SK-N-DZ (cell line): ENCODE measurements at regions not wholly inside any gene's neighbourhood (a gene's known extent, or its start where the extent isn't known, plus 50 kb on each side); places are given as distances from the start of the nearest gene placed in this dataset.
"Not testable (repeated sequence)": the region's sequence is repeated elsewhere in the genome, so short reads cannot be mapped to it uniquely, and the experiment has no call there.

Experiments
- DNase-seq: peaks from one replicate; pipeline ENCODE4 v3.0.0-alpha.2; 2015; ENCODE audit warnings: low spot score

DNA sequence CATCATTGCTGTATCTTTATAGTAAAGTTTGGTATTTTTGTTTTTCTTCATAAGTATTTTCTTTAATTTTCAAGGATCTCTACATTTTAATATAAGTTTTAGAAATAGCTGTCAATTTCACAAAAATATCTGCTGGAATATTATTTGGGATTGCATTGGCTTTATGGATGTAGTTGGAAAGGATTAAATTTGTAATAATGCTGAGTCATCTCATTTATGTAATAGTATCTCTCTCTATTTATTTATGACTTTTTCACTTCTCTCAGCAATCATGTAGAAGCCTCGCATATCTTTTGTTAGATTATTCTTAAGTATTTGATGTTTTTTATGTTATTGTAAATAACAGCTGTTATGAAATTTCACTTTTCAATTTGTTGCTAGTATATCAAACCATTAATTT, 223.1 kb upstream of the POGK start:
- no peak for DNase-seq

DNA sequence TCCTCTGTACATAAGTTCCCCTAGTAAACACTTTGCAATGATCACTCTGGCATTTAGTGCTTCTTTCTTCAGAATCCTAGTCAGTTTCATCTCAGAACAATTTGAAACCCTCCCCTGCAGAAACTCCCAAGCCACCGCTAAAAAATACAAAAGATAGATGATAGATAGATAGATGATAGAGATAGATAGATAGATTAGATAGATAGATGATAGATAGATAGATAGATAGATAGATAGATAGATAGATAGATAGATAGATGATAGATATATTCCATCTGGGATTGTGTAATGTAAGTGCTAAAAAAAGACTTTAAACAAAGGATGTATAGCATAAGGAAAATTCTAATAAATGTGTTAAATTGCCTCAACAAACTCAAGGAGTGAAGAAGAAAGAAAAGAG, 212.6 kb upstream of the POGK start:
- DNase-seq: no peak

GRCh38 chr1:166627558-166627957, 211.7 kb upstream of the POGK start:
- DNase-seq: no peak

GRCh38 chr1:166628259-166628658, 211.0 kb upstream of the POGK start:
- DNase-seq: no peak

- no peak for DNase-seq
These were observed 209.3 kb upstream of the POGK start for GRCh38 chr1:166629946-166630345.

GRCh38 chr1:166630369-166630768, 208.9 kb upstream of the POGK start:
- DNase-seq: no peak

DNA sequence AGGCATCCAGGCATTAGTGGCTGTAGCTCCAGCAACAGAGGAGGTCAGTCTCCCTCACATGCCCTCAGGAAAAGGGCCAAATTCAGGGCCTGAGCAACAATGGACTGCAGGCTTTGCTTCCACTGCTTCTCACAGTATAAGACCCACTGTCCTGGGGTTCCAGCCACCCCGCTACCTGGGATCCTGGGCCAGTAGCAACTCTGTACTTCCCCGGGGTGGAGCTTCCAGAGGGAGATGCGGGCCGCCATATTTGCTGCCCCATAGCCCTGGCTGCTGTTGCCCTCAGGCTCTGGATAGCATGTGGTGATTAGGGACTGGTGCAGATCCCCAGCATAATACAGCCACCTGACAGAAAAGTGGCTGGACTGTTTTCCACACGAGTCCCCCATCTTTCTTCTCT, 201.1 kb upstream of the POGK start:
- no peak for DNase-seq

GRCh38 chr1:166657228-166657627, 182.0 kb upstream of the POGK start:
- not testable (repeated sequence) for DNase-seq

DNA sequence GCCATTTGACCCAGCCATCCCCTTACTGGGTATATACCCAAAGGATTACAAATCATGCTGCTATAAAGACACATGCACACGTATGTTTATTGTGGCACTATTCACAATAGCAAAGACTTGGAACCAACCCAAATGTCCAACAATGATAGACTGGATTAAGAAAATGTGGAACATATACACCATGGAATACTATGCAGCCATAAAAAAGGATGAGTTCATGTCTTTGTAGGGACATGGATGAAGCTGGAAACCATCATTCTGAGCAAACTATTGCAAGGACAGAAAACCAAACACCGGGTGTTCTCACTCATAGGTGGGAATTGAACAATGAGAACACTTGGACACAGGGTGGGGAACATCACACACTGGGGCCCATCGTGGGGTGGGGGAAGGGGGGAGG, 172.5 kb upstream of the POGK start:
- not testable (repeated sequence) for DNase-seq

DNA sequence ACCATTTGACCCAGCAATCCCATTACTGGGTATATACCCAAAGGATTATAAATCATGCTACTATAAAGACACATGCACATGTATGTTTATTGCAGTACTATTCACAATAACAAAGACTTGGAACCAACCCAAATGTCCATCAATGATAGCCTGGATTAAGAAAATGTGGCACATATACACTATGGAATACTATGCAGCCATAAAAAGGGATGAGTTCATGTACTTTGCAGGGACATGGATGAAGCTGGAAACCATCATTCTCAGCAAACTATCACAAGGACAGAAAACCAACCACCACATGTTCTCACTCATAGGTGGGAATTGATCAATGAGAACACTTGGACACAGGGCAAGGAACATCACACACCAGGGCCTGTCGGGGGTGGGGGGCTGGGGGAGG, 171.7 kb upstream of the POGK start:
- not testable (repeated sequence) for DNase-seq

DNA sequence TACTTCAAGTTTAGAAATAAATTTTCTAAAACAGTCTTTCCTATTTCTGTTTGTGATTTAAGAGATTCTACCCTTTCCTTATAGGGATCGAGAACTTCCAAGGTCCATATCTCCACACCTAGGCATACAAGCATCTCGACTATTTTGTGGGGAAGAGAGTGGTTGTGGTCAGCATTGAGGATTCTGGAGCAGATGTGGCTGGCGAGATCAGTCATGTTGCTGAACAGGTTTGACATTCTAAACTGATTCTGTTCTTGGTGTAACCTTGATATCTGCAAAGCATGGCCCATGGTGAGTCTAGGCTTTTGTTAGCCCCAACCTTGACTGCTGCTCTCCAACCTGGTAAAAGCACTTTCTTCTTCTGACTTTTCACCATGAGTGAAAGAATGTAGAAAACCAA, 167.6 kb upstream of the POGK start:
- no peak for DNase-seq

- DNase-seq: no peak
These were observed 165.6 kb upstream of the POGK start for GRCh38 chr1:166673722-166674121.

DNA sequence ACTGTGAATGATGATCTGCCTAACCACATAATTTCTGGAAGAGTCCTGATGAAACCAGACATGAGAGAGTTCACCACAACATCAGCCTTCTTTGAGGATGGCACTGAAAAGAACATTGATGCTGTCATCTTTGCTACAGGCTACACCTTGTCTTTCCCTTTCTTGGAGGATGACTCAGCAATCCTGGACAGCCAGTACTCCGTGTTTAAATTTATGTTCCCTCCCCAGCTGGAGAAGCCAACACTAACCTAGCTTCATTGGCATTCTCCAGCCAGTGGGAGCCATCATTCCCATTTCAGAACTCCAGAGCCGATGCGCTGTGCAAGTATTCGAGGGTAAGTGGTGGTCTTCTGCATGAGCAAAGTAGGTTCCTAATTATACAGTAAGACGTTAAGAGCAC, 164.1 kb upstream of the POGK start:
- no peak for DNase-seq

GRCh38 chr1:166676981-166677380, 162.3 kb upstream of the POGK start:
- no peak for DNase-seq

DNA sequence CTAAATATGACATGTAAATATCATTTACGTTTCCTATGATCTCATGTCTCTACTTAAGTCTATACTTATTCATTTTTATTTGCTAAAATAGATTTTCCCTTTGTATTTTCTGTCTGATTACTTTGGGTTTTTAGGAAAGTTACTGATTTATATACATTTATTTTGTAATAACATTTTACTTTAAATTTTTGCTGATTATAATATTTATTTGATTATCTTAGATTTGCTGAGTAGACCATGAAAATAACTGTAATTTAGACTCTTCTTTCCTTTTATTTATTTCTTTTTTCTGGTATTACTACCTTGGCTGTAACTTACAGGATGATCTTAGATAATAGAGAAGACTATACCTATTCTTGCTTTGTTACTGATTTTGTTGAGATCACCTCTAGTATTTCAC, 159.9 kb upstream of the POGK start:
- no peak for DNase-seq

DNA sequence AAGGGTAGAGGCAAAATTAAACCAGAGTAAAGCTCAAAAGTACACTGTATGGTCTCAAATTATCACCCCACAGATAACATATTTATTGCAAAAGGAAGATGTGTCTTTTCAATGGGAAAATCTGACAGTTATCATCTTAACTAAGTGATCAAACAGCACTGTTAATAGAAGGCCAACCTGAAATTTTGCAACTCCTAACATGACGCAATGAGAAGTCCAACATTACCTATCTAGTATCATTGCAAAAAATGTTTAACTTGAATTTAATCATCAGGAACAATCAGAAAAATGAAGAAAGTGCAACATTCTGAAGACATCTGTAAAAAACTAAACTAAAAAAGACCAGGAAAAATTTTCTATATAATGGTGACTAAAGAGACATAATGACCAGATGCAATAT, 156.7 kb upstream of the POGK start:
- DNase-seq: no peak

DNA sequence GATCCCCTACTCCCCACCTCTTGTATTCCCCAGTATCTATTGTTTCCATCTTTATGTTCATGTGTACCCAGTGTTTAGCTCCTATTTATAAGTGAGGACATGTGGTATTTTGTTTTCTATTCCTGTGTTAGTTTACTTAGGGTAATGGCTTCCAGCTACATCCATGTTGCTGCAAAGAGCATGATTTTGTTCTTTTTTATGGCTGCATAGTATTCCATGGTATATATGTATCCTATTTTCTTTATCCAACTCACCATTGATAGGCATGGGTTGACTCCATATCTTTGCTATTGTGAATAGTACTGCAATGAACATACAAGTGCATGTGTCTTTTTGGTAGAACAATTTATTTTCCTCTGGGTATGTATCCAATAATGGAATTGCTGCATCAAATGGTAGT, 154.6 kb upstream of the POGK start:
- not testable (repeated sequence) for DNase-seq

DNA sequence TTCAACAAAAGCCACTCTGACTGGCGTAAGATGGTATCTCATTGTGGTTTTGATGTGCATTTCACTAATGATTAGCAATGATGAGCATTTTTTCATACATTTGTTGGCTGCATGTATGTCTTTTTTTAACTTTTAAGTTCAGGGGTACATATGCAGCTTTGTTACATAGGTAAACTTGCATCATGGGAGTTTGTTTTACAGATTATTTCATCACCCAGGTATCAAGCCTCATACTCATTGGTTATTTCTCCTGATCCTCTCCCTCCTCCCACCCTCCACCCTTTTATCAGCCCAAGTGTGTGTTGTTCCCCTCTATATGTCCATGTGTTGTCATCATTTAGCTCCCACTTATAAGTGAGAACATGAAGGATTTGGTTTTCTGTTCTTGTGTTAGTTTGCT, 154.1 kb upstream of the POGK start:
- no peak for DNase-seq

DNA sequence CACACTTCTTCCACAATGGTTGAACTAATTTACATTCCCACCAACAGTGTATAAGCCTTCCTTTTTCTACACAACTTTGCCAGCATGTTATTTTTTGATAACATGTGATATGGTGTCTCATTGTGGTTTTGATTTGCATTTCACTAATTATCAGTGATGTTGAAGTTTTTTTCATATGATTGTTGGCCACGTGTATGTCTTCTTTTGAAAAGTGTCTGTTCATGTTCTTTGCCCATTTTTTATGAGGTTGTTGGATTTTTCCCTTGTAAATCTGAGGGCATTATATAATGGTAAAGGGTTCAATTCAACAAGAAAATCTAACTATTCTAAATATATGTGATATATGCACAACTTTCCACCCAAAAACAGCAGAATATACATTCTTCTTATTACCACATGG, 153.4 kb upstream of the POGK start:
- not testable (repeated sequence) for DNase-seq

GRCh38 chr1:166690596-166690995, 148.7 kb upstream of the POGK start:
- DNase-seq: not testable (repeated sequence)

DNA sequence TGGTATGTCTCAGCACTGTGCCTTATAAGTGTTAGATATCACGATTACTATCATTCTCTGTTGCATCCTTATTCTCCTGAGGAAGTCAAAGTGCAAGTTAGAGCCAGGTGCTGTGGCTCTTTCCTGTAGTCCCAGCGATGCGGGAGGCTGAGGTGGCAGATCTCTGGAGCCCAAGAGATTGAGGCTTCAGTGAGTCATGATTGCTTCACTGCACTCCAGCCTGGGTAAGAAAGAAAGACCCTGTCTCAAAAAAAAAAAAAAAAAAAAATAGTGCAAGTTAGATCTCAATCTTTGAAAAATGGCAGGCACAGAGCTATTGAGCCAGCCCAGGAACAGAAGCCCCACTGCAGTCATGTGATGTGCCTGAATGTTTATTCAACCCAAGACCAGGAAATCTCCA, 147.8 kb upstream of the POGK start:
- DNase-seq: no peak

DNA sequence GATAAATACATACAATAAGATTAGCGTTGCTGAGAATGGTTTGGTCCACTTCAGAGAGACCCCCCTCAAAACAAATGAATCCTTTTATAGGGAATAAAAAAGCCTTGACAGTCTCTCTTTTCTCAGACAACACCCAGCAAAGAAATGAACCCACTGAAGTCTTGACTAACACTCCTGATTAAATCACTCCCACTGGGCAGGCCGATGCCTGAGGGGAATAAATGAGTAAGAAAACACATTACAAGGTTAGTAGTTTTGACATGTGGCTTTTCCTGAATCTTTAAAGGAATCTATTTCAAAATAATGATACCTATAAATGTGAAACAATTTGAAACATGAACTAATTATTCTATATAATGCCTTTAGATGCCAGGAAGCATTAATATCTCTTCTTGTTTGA, 146.9 kb upstream of the POGK start:
- DNase-seq: no peak

DNA sequence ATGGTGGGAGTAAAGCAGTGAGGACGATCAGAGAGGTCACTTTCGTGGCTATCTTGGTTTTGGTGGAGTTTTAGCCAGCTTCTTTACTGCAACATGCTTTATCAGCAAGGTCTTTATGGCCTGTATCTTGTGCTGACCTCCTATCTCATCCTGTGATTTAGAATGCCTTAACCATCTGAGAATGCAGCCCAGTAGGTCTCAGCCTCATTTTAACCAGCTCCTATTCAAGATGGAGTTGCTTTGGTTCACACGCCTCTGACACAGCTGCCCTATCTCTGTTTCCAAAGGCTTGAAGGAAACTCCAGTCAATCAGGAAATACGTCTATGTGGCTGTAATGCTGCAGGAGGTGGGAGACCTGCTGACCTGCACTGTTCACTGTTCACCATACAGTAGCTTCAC, 146.1 kb upstream of the POGK start:
- no peak for DNase-seq

- no peak for DNase-seq
These were observed 145.5 kb upstream of the POGK start for GRCh38 chr1:166693673-166694297.
